Thoracic aorta (tissue), 2 donors: ENCODE measurements at regions not wholly inside any gene's neighbourhood (a gene's known extent, or its start where the extent isn't known, plus 50 kb on each side); places are given as distances from the start of the nearest gene placed in this dataset.
"Not testable (repeated sequence)": the region's sequence is repeated elsewhere in the genome, so short reads cannot be mapped to it uniquely, and the experiment has no call there.

Experiments
- ATAC-seq: fragments of 150-250 bp; one replicate; pipeline ENCODE4 v1.8.0; 2017; ENCODE audit warnings: low read depth; ENCODE audit not compliant: insufficient number of reproducible peaks, low FRiP score
- DNase-seq: peaks from one replicate; pipeline ENCODE4 v3.0.0-alpha.2; 2020; ENCODE audit warnings: low spot score
- H3K27ac ChIP-seq, 2 donors: fragments of 200-600 bp; sonication (generic); 1 replicate in 1 of 2; 2 replicates in 1 of 2; pipeline ENCODE4 v1.5.1; 2016; ENCODE audit warnings: mild to moderate bottlenecking in 2 of 2, moderate library complexity in 2 of 2
- H3K27me3 ChIP-seq: fragments of 200-600 bp; sonication (generic); replicated peaks from 2 replicates; pipeline ENCODE4 v1.6.0; 2016; ENCODE audit warnings: mild to moderate bottlenecking; ENCODE audit not compliant: insufficient read depth
- H3K36me3 ChIP-seq: fragments of 200-600 bp; sonication (generic); one replicate; pipeline ENCODE4 v1.5.1; 2016
- H3K4me1 ChIP-seq, 2 donors: fragments of 200-600 bp; sonication (generic); 1 replicate in 1 of 2; 2 replicates in 1 of 2; pipeline versions ENCODE4 v1.5.1 to v1.6.0; 2016; ENCODE audit warnings: low read depth in 2 of 2, mild to moderate bottlenecking in 1 of 2; ENCODE audit not compliant: control insufficient read depth in 1 of 2
- H3K4me3 ChIP-seq: fragments of 200-600 bp; sonication (generic); 2 replicates; pipeline ENCODE4 v1.5.1; 2016; ENCODE audit warnings: mild to moderate bottlenecking
- H3K9me3 ChIP-seq: fragments of 200-600 bp; sonication (generic); 2 replicates; pipeline ENCODE4 v1.5.1; 2016
- TF ChIP-seq, protein P1 (sequence below): fragments of 200-600 bp; sonication (generic); IDR thresholded peaks from one replicate; pipeline ENCODE4 v1.5.1; 2019; ENCODE audit warnings: antibody characterized with exemption

DNA sequence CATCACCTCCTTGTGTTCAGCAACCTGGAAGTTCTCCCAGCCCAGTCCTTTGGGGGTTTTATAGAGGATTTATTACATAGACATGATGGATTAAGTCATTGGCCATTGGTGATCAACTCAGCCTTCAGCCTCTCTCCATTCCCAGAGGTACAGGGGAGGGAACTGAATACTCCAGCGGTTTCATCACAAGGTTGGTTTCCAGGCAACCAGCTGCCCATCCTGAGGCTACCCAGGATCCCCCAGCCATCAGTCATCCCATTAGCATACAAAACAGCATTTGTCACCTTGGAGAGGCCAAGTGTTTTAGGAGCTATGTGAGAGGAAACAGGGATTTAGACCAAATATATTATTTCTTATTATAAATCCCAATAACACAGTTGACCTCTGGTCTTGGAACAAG lies 584.8 kb upstream of the NRP1 start:
- no peak for DNase-seq
- Histone ChIP-seq H3K4me3 (no peak overlapping the region), H3K9me3 (no peaks in the 10 kb centered on the region), H3K36me3 (no peaks in the 10 kb centered on the region), H3K27me3 (no peaks in the 10 kb centered on the region), H3K4me1 (no peaks in the 10 kb centered on the region), H3K27ac (no peak overlapping the region)
- TF ChIP-seq, protein P1, sequence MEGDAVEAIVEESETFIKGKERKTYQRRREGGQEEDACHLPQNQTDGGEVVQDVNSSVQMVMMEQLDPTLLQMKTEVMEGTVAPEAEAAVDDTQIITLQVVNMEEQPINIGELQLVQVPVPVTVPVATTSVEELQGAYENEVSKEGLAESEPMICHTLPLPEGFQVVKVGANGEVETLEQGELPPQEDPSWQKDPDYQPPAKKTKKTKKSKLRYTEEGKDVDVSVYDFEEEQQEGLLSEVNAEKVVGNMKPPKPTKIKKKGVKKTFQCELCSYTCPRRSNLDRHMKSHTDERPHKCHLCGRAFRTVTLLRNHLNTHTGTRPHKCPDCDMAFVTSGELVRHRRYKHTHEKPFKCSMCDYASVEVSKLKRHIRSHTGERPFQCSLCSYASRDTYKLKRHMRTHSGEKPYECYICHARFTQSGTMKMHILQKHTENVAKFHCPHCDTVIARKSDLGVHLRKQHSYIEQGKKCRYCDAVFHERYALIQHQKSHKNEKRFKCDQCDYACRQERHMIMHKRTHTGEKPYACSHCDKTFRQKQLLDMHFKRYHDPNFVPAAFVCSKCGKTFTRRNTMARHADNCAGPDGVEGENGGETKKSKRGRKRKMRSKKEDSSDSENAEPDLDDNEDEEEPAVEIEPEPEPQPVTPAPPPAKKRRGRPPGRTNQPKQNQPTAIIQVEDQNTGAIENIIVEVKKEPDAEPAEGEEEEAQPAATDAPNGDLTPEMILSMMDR = no peak
- no peak for ATAC-seq

DNA sequence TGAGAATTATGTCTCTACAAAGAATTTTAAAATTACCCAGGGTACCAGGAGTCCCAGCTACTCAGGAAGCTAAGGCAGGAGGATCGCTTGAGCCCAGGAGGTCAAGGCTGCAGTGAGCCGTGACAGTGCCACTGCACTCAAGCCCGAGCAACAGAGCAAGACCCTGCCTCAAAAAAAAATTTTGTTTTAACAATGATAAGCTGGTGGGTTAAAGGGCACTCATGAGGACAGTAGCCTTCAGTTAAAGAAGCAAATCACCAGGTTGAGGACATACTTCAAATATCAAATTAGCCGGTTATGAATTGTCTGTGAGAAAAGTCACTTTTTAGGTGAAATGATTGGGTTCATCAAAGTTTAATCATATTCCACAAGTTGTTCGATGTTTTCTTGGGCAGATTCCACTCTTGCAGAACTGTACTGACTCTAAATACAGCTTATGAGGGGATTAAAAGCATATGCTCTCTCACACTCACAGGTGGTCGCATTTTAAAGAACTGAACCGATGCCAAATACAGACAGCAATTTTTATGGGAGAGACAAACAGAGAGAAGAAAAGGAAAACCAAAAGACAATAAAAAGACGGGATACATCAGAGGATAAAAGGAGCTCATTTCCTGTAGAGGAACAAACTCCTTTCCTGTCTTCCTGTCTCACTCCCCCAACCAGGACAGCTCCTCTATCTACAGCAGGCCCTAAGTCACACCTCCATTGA lies 582.8 kb upstream of the NRP1 start:
- TF ChIP-seq, protein P1 = no peak
- Histone ChIP-seq H3K4me3 (no peak overlapping the region), H3K9me3 (no peaks in the 10 kb centered on the region), H3K4me1 (no peaks in the 10 kb centered on the region), H3K36me3 (no peaks in the 10 kb centered on the region), H3K27ac (no peak overlapping the region), H3K27me3 (no peaks in the 10 kb centered on the region)
- ATAC-seq (no peak), DNase-seq (no peak)

DNA sequence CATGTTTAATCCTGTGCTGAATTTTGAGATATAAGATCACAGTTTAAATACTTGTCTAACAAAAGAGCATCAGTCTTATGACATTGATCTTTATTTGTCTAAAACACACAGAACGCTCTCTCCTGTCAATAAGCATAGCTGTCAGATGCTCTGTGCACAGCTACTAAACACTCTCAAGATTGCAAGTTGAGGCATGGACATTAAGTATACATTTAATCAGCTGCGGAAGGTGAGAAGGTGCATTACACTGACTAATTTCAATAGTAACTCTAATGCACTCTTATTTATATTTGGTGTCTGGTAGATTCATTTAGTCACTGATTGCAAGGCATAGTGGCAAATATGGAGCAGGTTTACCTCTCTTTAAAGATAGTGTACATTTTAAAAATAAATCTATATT lies 580.3 kb upstream of the NRP1 start:
- Histone ChIP-seq H3K27me3 (no peaks in the 10 kb centered on the region), H3K4me1 (no peaks in the 10 kb centered on the region), H3K36me3 (no peaks in the 10 kb centered on the region), H3K27ac (no peak overlapping the region), H3K9me3 (no peaks in the 10 kb centered on the region), H3K4me3 (no peak overlapping the region)
- TF ChIP-seq, protein P1 = no peak
- DNase-seq (no peak), ATAC-seq (no peak)

DNA sequence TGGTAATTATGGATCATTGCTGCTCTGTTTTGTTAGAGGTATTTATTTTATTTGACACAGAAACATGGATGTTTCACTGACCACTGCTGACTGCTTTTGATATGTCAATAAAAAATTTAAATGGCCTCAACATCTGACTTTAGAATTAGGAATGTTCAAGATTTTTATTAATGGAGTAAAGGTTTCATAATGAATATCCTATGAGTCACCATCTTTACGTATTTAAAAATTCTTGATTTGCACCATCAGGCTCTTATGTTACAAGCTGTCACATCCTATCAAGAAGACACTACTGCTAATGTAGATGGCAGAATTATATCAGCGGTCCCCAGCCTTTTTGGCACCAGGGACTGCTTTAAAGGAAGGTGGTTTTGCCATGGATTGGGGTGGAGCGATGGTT lies 578.7 kb upstream of the NRP1 start:
- no peak overlapping the region for H3K27ac ChIP-seq
- H3K4me1 ChIP-seq = no peaks in the 10 kb centered on the region
- no peaks in the 10 kb centered on the region for H3K27me3 ChIP-seq
- ATAC-seq (no peak), DNase-seq (no peak)
- TF ChIP-seq, protein P1 = no peak
- H3K36me3 ChIP-seq = no peaks in the 10 kb centered on the region
- H3K9me3 ChIP-seq = no peaks in the 10 kb centered on the region
- H3K4me3 ChIP-seq = no peak overlapping the region

DNA sequence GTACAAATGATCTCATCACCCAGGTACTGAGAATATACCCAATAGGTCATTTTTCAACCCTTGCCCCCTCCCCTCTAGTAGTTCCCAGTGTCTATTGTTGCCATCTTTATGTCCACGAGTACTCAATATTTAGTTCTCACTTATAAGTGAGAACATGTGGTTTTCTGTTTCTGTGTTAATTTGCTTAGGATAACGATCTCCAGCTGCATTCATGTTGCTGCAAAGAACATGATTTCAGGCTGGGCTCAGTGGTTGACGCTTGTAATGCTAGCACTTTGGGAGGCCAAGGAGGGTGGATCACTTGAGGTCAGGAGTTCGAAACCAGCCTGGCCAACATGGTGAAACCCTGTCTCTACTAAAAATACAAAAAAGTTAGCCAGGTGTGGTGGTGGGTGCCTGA lies 575.0 kb upstream of the NRP1 start:
- H3K27ac ChIP-seq, H3K27me3 ChIP-seq, H3K9me3 ChIP-seq, H3K36me3 ChIP-seq, H3K4me3 ChIP-seq, DNase-seq, ATAC-seq, H3K4me1 ChIP-seq: not testable (repeated sequence)

DNA sequence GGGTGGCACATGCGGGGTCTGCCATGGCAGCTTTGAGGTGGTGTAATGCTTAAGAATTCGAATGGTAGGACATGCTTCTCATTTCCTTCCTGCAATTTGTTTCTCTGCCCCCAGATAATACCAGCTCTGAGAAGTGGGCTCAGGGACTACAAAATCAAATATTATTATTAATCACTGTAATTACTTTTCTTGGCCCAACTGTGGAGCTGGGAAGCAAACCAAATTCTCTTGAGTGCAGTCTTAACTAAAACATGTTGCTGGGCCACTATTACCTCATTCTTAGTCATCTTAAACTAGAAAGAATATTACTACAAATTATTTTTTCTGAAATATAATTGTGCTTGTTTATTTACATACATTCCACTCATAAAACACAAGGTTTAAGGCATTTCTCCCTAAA lies 566.7 kb upstream of the NRP1 start:
- Histone ChIP-seq H3K36me3 (no peaks in the 10 kb centered on the region), H3K4me1 (peaks cover 16 to 48% of the 10 kb centered on the region in 2 donors), H3K4me3 (no peak overlapping the region), H3K27ac (peak overlapping the region; percentile 26 to 60), H3K27me3 (no peaks in the 10 kb centered on the region), H3K9me3 (no peaks in the 10 kb centered on the region)
- ATAC-seq (peak; percentile 51), DNase-seq (peak; percentile 14)
- TF ChIP-seq, protein P1 = no peak
